Activated CD4-positive, alpha-beta T cell treated with anti-CD3 and anti-CD28 coated beads, Interleukin-2, Interleukin-4, amounts not matched to agents 100 ng/mL and 50 ng/mL, durations not matched to agents 16 hours and 8 hours (primary cell): ENCODE measurements at regions not wholly inside any gene's neighbourhood (a gene's known extent, or its start where the extent isn't known, plus 50 kb on each side); places are given as distances from the start of the nearest gene placed in this dataset.
"Not testable (repeated sequence)": the region's sequence is repeated elsewhere in the genome, so short reads cannot be mapped to it uniquely, and the experiment has no call there.

Experiments
- DNase-seq: peaks from one replicate; pipeline ENCODE4 v3.0.0-alpha.2; 2020; ENCODE audit warnings: low spot score

- DNase-seq = no peak
Observed at GRCh38 chr16:86716649-86717048, 138.3 kb downstream of the FOXL1 start.

- DNase-seq = no peak
Observed at GRCh38 chr16:86718118-86718517, 139.8 kb downstream of the FOXL1 start.

- no peak for DNase-seq
Observed at GRCh38 chr16:86722970-86723369, 144.6 kb downstream of the FOXL1 start.

- no peak for DNase-seq
Observed at GRCh38 chr16:86723689-86724088, 145.3 kb downstream of the FOXL1 start.

GRCh38 chr16:86725401-86725800 is 147.1 kb downstream of the FOXL1 start:
- DNase-seq = no peak

GRCh38 chr16:86726340-86726739 is 148.0 kb downstream of the FOXL1 start:
- no peak for DNase-seq

GRCh38 chr16:86727131-86727530 is 148.8 kb downstream of the FOXL1 start:
- DNase-seq = no peak

GRCh38 chr16:86727632-86728031 is 149.3 kb downstream of the FOXL1 start:
- DNase-seq = no peak

- DNase-seq = no peak
Observed at GRCh38 chr16:86729686-86730085, 151.3 kb downstream of the FOXL1 start.

GRCh38 chr16:86730086-86730485 is 151.7 kb downstream of the FOXL1 start:
- DNase-seq = no peak

GRCh38 chr16:86730597-86730996 is 152.2 kb downstream of the FOXL1 start:
- DNase-seq = no peak

- no peak for DNase-seq
Observed at GRCh38 chr16:86732621-86733295, 154.4 kb downstream of the FOXL1 start.

GRCh38 chr16:86733546-86734254 is 155.4 kb downstream of the FOXL1 start:
- no peak for DNase-seq

- DNase-seq = no peak
Observed at GRCh38 chr16:86734543-86735460, 156.5 kb downstream of the FOXL1 start.

- no peak for DNase-seq
Observed at GRCh38 chr16:86735727-86736126, 157.4 kb downstream of the FOXL1 start.

GRCh38 chr16:86736502-86736901 is 158.2 kb downstream of the FOXL1 start:
- DNase-seq = no peak

GRCh38 chr16:86737083-86737482 is 158.7 kb downstream of the FOXL1 start:
- DNase-seq = no peak

GRCh38 chr16:86738322-86738721 is 160.0 kb downstream of the FOXL1 start:
- DNase-seq = not testable (repeated sequence)

- DNase-seq = no peak
Observed at GRCh38 chr16:86739178-86739577, 160.8 kb downstream of the FOXL1 start.

GRCh38 chr16:86739808-86740207 is 161.5 kb downstream of the FOXL1 start:
- DNase-seq = no peak

- no peak for DNase-seq
Observed at GRCh38 chr16:86740298-86740697, 161.9 kb downstream of the FOXL1 start.

GRCh38 chr16:86740906-86741799 is 162.8 kb downstream of the FOXL1 start:
- no peak for DNase-seq
